ENCODE measurements at regions not wholly inside any gene's neighbourhood (a gene's known extent, or its start where the extent isn't known, plus 50 kb on each side); places are given as distances from the start of the nearest gene placed in this dataset.

- WGBS, result 59% methylated on average over 5 of the region's 5 CpGs
- no peak overlapping the region for H3K9ac ChIP-seq (ENCODE audit: low read depth in 1 of 2, low read length in 2 of 2)
- no peaks in the 10 kb centered on the region for H3K27me3 ChIP-seq (ENCODE audit: control insufficient read depth in 4 of 4, insufficient read depth in 4 of 4, low read length in 3 of 4)
- no peak overlapping the region for H3K4me3 ChIP-seq (ENCODE audit: low read depth in 1 of 3, low read length in 3 of 3)
- no peaks in the 10 kb centered on the region for H3K9me3 ChIP-seq (ENCODE audit: control insufficient read depth in 4 of 4, low read length in 3 of 4)
- TF ChIP-seq RXRA (IDR thresholded peaks at IDR 0.05), result no peak
- TF ChIP-seq, protein P1, sequence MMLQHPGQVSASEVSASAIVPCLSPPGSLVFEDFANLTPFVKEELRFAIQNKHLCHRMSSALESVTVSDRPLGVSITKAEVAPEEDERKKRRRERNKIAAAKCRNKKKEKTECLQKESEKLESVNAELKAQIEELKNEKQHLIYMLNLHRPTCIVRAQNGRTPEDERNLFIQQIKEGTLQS (IDR thresholded peaks at IDR 0.05), result no peak
- TF ChIP-seq FOXA2 (IDR thresholded peaks at IDR 0.05), result no peak
- TF ChIP-seq EGR1 (IDR thresholded peaks at IDR 0.05; ENCODE audit: low read depth in 2 of 2), result no peak
- TF ChIP-seq SP1 (IDR thresholded peaks at IDR 0.05), result no peak
- no peak for TF ChIP-seq GABPA (IDR thresholded peaks at IDR 0.05 in 1 of 2, conservative IDR thresholded peaks at IDR 0.05 in 1 of 2)
- no peak for TF ChIP-seq FOXA1 (IDR thresholded peaks at IDR 0.05)
- TF ChIP-seq JUND (IDR thresholded peaks at IDR 0.05), result no peak
- TF ChIP-seq YY1 (IDR thresholded peaks at IDR 0.05), result no peak
- no peak for TF ChIP-seq RAD21 (IDR thresholded peaks at IDR 0.05)
- TF ChIP-seq, protein P2, sequence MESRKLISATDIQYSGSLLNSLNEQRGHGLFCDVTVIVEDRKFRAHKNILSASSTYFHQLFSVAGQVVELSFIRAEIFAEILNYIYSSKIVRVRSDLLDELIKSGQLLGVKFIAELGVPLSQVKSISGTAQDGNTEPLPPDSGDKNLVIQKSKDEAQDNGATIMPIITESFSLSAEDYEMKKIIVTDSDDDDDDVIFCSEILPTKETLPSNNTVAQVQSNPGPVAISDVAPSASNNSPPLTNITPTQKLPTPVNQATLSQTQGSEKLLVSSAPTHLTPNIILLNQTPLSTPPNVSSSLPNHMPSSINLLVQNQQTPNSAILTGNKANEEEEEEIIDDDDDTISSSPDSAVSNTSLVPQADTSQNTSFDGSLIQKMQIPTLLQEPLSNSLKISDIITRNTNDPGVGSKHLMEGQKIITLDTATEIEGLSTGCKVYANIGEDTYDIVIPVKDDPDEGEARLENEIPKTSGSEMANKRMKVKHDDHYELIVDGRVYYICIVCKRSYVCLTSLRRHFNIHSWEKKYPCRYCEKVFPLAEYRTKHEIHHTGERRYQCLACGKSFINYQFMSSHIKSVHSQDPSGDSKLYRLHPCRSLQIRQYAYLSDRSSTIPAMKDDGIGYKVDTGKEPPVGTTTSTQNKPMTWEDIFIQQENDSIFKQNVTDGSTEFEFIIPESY (IDR thresholded peaks at IDR 0.05), result no peak
- no peak for TF ChIP-seq TAF1 (conservative IDR thresholded peaks at IDR 0.05)
- no peak for TF ChIP-seq NR2F2 (IDR thresholded peaks at IDR 0.05)
- no peak for TF ChIP-seq MAX (IDR thresholded peaks at IDR 0.05)
- TF ChIP-seq, protein P3, sequence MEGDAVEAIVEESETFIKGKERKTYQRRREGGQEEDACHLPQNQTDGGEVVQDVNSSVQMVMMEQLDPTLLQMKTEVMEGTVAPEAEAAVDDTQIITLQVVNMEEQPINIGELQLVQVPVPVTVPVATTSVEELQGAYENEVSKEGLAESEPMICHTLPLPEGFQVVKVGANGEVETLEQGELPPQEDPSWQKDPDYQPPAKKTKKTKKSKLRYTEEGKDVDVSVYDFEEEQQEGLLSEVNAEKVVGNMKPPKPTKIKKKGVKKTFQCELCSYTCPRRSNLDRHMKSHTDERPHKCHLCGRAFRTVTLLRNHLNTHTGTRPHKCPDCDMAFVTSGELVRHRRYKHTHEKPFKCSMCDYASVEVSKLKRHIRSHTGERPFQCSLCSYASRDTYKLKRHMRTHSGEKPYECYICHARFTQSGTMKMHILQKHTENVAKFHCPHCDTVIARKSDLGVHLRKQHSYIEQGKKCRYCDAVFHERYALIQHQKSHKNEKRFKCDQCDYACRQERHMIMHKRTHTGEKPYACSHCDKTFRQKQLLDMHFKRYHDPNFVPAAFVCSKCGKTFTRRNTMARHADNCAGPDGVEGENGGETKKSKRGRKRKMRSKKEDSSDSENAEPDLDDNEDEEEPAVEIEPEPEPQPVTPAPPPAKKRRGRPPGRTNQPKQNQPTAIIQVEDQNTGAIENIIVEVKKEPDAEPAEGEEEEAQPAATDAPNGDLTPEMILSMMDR (IDR thresholded peaks at IDR 0.05; ENCODE audit: low read depth, low read length, missing input control), result no peak
- peaks cover 0 to 6% (median 0%) of the 10 kb centered on the region in 4 donors for H3K4me1 ChIP-seq (ENCODE audit: control insufficient read depth in 4 of 4, insufficient read depth in 4 of 4, low read length in 3 of 4)
- H3K27ac ChIP-seq (ENCODE audit: low read depth in 1 of 2, low read length in 2 of 2), result no peak overlapping the region
- peaks cover 1 to 8% (median 5%) of the 10 kb centered on the region in 4 donors for H3K36me3 ChIP-seq (ENCODE audit: control insufficient read depth in 4 of 4, insufficient read depth in 3 of 4, low read depth in 1 of 4, low read length in 3 of 4)
- DNase-seq (ENCODE audit: low spot score), result no peak
Measured at GRCh38 chr15:69570454-69570853, 117.8 kb downstream of the RPLP1 start.

DNA sequence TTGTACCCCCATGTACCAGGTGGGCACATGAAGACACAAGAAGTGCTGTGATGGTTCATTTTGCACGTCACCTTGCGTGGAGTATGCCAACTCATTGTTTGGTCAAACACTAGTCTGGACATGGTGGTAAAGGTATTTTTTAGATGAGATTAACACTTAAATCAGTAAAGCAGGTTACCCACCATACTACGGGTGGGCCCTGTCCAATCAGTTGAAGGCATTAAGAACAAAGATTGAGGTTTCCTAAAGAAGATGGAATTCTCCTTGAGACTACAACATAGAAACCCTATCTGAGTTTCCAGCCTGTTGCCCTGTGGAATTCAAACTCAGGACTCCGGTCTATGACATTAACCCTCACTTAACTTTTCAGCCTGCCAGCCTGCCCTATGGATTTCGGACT is 118.4 kb downstream of the RPLP1 start:
- peaks cover 1 to 8% (median 5%) of the 10 kb centered on the region in 4 donors for H3K36me3 ChIP-seq (ENCODE audit: control insufficient read depth in 4 of 4, insufficient read depth in 3 of 4, low read depth in 1 of 4, low read length in 3 of 4)
- H3K4me1 ChIP-seq (ENCODE audit: control insufficient read depth in 4 of 4, insufficient read depth in 4 of 4, low read length in 3 of 4), result peaks cover 0 to 3% (median under 1%) of the 10 kb centered on the region in 4 donors
- DNase-seq (ENCODE audit: low spot score), result no peak
- H3K27me3 ChIP-seq (ENCODE audit: control insufficient read depth in 4 of 4, insufficient read depth in 4 of 4, low read length in 3 of 4), result no peaks in the 10 kb centered on the region
- H3K9me3 ChIP-seq (ENCODE audit: control insufficient read depth in 4 of 4, low read length in 3 of 4), result no peaks in the 10 kb centered on the region
- no peak overlapping the region for H3K9ac ChIP-seq (ENCODE audit: low read depth in 1 of 2, low read length in 2 of 2)
- no peak overlapping the region for H3K27ac ChIP-seq (ENCODE audit: low read depth in 1 of 2, low read length in 2 of 2)
- H3K4me3 ChIP-seq (ENCODE audit: low read depth in 1 of 3, low read length in 3 of 3), result no peak overlapping the region
- WGBS, result 96% methylated on average over 5 of the region's 5 CpGs
- TF ChIP-seq RAD21 (IDR thresholded peaks at IDR 0.05), result no peak
- no peak for TF ChIP-seq SP1 (IDR thresholded peaks at IDR 0.05)
- TF ChIP-seq, protein P4, sequence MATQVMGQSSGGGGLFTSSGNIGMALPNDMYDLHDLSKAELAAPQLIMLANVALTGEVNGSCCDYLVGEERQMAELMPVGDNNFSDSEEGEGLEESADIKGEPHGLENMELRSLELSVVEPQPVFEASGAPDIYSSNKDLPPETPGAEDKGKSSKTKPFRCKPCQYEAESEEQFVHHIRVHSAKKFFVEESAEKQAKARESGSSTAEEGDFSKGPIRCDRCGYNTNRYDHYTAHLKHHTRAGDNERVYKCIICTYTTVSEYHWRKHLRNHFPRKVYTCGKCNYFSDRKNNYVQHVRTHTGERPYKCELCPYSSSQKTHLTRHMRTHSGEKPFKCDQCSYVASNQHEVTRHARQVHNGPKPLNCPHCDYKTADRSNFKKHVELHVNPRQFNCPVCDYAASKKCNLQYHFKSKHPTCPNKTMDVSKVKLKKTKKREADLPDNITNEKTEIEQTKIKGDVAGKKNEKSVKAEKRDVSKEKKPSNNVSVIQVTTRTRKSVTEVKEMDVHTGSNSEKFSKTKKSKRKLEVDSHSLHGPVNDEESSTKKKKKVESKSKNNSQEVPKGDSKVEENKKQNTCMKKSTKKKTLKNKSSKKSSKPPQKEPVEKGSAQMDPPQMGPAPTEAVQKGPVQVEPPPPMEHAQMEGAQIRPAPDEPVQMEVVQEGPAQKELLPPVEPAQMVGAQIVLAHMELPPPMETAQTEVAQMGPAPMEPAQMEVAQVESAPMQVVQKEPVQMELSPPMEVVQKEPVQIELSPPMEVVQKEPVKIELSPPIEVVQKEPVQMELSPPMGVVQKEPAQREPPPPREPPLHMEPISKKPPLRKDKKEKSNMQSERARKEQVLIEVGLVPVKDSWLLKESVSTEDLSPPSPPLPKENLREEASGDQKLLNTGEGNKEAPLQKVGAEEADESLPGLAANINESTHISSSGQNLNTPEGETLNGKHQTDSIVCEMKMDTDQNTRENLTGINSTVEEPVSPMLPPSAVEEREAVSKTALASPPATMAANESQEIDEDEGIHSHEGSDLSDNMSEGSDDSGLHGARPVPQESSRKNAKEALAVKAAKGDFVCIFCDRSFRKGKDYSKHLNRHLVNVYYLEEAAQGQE (IDR thresholded peaks at IDR 0.05), result no peak
- TF ChIP-seq JUND (IDR thresholded peaks at IDR 0.05), result no peak
- no peak for TF ChIP-seq HNF4G (IDR thresholded peaks at IDR 0.05)
- TF ChIP-seq FOXA1 (IDR thresholded peaks at IDR 0.05), result no peak
- TF ChIP-seq RXRA (IDR thresholded peaks at IDR 0.05), result no peak
- no peak for TF ChIP-seq GABPA (IDR thresholded peaks at IDR 0.05 in 1 of 2, conservative IDR thresholded peaks at IDR 0.05 in 1 of 2)
- TF ChIP-seq NR2F2 (IDR thresholded peaks at IDR 0.05), result no peak
- TF ChIP-seq YY1 (IDR thresholded peaks at IDR 0.05), result no peak
- no peak for TF ChIP-seq HNF4A (conservative IDR thresholded peaks at IDR 0.05)
- TF ChIP-seq, protein P3 (IDR thresholded peaks at IDR 0.05; ENCODE audit: low read depth, low read length, missing input control), result no peak
- TF ChIP-seq, protein P2 (IDR thresholded peaks at IDR 0.05), result no peak
- no peak for TF ChIP-seq FOXA2 (IDR thresholded peaks at IDR 0.05)
- TF ChIP-seq, protein P1 (IDR thresholded peaks at IDR 0.05), result no peak
- TF ChIP-seq MAX (IDR thresholded peaks at IDR 0.05), result no peak
- no peak for TF ChIP-seq TAF1 (conservative IDR thresholded peaks at IDR 0.05)

Measured in liver (tissue), 8 donors.